ENCODE measurements at regions not wholly inside any gene's neighbourhood (a gene's known extent, or its start where the extent isn't known, plus 50 kb on each side); places are given as distances from the start of the nearest gene placed in this dataset.

DNA sequence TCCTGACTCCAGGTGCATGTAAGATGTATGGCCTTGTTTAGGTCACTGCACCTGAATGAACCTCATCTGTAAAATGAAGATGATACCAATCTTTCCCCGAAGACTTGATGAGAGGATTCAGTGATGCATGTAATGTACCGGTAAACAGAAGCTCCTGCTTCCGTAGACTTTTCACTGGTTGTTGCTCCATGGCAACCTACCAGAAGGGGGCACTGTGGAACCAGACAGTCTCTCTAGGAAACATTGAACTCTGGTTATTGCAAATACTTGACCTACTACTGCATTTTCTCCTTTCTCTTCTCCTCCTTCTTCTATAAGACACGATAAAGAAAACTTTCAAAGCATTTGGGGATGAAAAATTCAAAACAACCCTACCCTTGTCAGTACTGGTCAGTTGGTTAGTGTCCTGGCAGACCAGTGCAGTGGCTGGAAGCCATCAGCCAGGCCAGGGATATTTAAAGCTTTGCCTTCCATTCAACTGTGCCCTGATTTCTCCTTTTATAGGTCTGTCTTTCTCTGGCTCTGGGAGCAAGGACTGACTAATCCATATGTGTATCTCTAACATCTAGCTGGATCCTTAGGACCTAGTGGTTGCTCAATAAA lies 667.4 kb upstream of the SALL1 start:
- Histone ChIP-seq H4K20me1 (ENCODE audit: insufficient read depth, low read length) (no peaks in the 10 kb centered on the region), H3K36me3 (replicated peaks in 1 of 2; ENCODE audit: control insufficient read depth in 1 of 2, insufficient read depth in 2 of 2, low read length in 2 of 2) (no peaks in the 10 kb centered on the region), H3K9ac (ENCODE audit: insufficient read depth, low read depth, low read length) (no peak overlapping the region), H3K79me2 (ENCODE audit: insufficient read depth, low read length) (no peaks in the 10 kb centered on the region), H2AFZ (ENCODE audit: low read length) (no peak overlapping the region), H3K9me3 (ENCODE audit: low read length) (peaks cover 9% of the 10 kb centered on the region), H3K4me3 (replicated peaks in 1 of 3; ENCODE audit: insufficient read depth in 1 of 3, low read depth in 2 of 3, low read length in 3 of 3) (no peak overlapping the region), H3K4me1 (ENCODE audit: insufficient read depth, low read length) (no peaks in the 10 kb centered on the region), H3K4me2 (ENCODE audit: low read depth, low read length) (no peak overlapping the region), H3K27me3 (ENCODE audit: control insufficient read depth in 1 of 2, insufficient read depth in 2 of 2, low read length in 2 of 2) (no peaks in the 10 kb centered on the region), H3K27ac (ENCODE audit: extremely low read length, insufficient read depth, low read length) (no peak overlapping the region)
- TF ChIP-seq TAF15 (IDR thresholded peaks at IDR 0.05; ENCODE audit: low read depth, low read length, poor library complexity, severe bottlenecking) (no peak), BCL6 (CRISPR knock-in tag; IDR thresholded peaks at IDR 0.05) (peak; percentile 75), EHMT2 (IDR thresholded peaks at IDR 0.05; ENCODE audit: borderline replicate concordance, low read depth, low read length) (0 out of 2 replicates have a peak, but pooled peaks have one; percentile 59), SMC3 (IDR thresholded peaks at IDR 0.05; ENCODE audit: low read length) (peak; percentile 52), ZNF644 (CRISPR knock-in tag; IDR thresholded peaks at IDR 0.05; ENCODE audit: low read depth) (peak; percentile 65; the same call in 1 of the 2 replicates), NR2C2 (CRISPR knock-in tag; IDR thresholded peaks at IDR 0.05; ENCODE audit: borderline replicate concordance) (no peak), ZNF230 (CRISPR knock-in tag; IDR thresholded peaks at IDR 0.05) (no peak), STAG1 (CRISPR knock-in tag; IDR thresholded peaks at IDR 0.05) (peak; percentile 51), ZNF354B (CRISPR knock-in tag; IDR thresholded peaks at IDR 0.05) (no peak)
- TF ChIP-seq, protein P1, sequence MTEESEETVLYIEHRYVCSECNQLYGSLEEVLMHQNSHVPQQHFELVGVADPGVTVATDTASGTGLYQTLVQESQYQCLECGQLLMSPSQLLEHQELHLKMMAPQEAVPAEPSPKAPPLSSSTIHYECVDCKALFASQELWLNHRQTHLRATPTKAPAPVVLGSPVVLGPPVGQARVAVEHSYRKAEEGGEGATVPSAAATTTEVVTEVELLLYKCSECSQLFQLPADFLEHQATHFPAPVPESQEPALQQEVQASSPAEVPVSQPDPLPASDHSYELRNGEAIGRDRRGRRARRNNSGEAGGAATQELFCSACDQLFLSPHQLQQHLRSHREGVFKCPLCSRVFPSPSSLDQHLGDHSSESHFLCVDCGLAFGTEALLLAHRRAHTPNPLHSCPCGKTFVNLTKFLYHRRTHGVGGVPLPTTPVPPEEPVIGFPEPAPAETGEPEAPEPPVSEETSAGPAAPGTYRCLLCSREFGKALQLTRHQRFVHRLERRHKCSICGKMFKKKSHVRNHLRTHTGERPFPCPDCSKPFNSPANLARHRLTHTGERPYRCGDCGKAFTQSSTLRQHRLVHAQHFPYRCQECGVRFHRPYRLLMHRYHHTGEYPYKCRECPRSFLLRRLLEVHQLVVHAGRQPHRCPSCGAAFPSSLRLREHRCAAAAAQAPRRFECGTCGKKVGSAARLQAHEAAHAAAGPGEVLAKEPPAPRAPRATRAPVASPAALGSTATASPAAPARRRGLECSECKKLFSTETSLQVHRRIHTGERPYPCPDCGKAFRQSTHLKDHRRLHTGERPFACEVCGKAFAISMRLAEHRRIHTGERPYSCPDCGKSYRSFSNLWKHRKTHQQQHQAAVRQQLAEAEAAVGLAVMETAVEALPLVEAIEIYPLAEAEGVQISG (CRISPR knock-in tag; IDR thresholded peaks at IDR 0.05) = peak; percentile 63; the same call in 1 of the 2 replicates
- TF ChIP-seq, protein P2, sequence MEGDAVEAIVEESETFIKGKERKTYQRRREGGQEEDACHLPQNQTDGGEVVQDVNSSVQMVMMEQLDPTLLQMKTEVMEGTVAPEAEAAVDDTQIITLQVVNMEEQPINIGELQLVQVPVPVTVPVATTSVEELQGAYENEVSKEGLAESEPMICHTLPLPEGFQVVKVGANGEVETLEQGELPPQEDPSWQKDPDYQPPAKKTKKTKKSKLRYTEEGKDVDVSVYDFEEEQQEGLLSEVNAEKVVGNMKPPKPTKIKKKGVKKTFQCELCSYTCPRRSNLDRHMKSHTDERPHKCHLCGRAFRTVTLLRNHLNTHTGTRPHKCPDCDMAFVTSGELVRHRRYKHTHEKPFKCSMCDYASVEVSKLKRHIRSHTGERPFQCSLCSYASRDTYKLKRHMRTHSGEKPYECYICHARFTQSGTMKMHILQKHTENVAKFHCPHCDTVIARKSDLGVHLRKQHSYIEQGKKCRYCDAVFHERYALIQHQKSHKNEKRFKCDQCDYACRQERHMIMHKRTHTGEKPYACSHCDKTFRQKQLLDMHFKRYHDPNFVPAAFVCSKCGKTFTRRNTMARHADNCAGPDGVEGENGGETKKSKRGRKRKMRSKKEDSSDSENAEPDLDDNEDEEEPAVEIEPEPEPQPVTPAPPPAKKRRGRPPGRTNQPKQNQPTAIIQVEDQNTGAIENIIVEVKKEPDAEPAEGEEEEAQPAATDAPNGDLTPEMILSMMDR (CRISPR knock-in tag; IDR thresholded peaks at IDR 0.05) = peak; percentile 73
- WGBS (ENCODE audit: low lambda C conversion rate) = 0% methylated on average over 4 of the region's 4 CpGs
- no TSS peak for BruUV-seq (replicated peaks)
- POLR2A ChIA-PET = no interaction called here
- intact Hi-C loops (cut with micrococcal nuclease; ENCODE audit: unreplicated experiment) = no loop called here
- CTCF ChIA-PET (ENCODE audit: low intra/inter-chr PET ratio, low total read pairs) = interaction anchor here (1.5 to 1.9 kb wide), 2 partner anchors 164 to 1204 kb away, joined by 7 to 10 read pairs; no protein-coding TSS in a partner anchor
- FAIRE-seq (peak; percentile 77), ATAC-seq (peak; percentile 64), DNase-seq (ENCODE audit: low spot score) (peak; percentile 31)
- in situ Hi-C loops (cut with HindIII; ENCODE audit: extremely low pct_ligation_motif_present, low pct_unique_long_range_greater_than_20kb) = loop anchor here (5.0 kb wide), 1 partner anchor 164 kb away; no protein-coding TSS in a partner anchor
